Mammary epithelial cell (primary cell): ENCODE measurements at regions not wholly inside any gene's neighbourhood (a gene's known extent, or its start where the extent isn't known, plus 50 kb on each side); places are given as distances from the start of the nearest gene placed in this dataset.

Experiments used
- CTCF ChIP-seq, 2 donors: IDR thresholded peaks in 1 of 2; conservative IDR thresholded peaks in 1 of 2; 2 replicates each; pipeline ENCODE4 v1.5.1; 2011 to 2012; ENCODE audit warnings: inconsistent platforms in 2 of 2, low read length in 2 of 2, mild to moderate bottlenecking in 2 of 2, control low read depth in 1 of 2, low read depth in 1 of 2; ENCODE audit not compliant: insufficient read depth in 1 of 2; ENCODE audit errors: extremely low read depth in 1 of 2
- EZH2 ChIP-seq: IDR thresholded peaks from 2 replicates; pipeline ENCODE4 v1.6.1; 2012; ENCODE audit warnings: low read length, inconsistent platforms, borderline replicate concordance

GRCh38 chr15:62465173-62465572, 300.1 kb upstream of the C2CD4B start:
- TF ChIP-seq EZH2 (no peak), CTCF (conservative IDR thresholded peaks at IDR 0.05 in 1 of 2, IDR thresholded peaks at IDR 0.05 in 1 of 2; ENCODE audit: extremely low read depth in 1 of 2, insufficient read depth in 1 of 2, low read depth in 1 of 2, low read length in 2 of 2) (no peak)
